ENCODE measurements at regions not wholly inside any gene's neighbourhood (a gene's known extent, or its start where the extent isn't known, plus 50 kb on each side); places are given as distances from the start of the nearest gene placed in this dataset.

DNA sequence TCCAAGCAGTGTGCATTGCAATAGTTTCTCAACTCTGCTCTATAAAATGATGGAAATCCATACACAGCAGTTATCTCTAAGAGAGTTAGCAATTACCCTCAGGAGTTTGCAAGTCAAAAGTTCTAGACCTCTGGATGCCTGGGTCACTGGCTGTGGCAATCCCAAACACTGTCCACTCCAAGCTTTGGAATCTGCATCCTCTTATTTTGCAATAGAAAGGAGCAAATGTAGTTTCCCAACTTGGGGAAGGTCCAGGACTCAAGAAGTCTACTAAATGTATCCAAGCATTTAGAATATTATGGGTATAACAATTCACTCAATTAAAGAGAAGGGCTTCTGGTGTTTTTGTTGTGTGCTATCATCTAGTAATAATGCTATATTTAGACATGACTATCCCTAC is 131.3 kb upstream of the NRP1 start:
- TF ChIP-seq POLR2A (IDR thresholded peaks at IDR 0.05) (no peak), POLR2AphosphoS5 (IDR thresholded peaks at IDR 0.05) (no peak), CTCF (IDR thresholded peaks at IDR 0.05) (no peak)
